ENCODE measurements at regions not wholly inside any gene's neighbourhood (a gene's known extent, or its start where the extent isn't known, plus 50 kb on each side); places are given as distances from the start of the nearest gene placed in this dataset.

DNA sequence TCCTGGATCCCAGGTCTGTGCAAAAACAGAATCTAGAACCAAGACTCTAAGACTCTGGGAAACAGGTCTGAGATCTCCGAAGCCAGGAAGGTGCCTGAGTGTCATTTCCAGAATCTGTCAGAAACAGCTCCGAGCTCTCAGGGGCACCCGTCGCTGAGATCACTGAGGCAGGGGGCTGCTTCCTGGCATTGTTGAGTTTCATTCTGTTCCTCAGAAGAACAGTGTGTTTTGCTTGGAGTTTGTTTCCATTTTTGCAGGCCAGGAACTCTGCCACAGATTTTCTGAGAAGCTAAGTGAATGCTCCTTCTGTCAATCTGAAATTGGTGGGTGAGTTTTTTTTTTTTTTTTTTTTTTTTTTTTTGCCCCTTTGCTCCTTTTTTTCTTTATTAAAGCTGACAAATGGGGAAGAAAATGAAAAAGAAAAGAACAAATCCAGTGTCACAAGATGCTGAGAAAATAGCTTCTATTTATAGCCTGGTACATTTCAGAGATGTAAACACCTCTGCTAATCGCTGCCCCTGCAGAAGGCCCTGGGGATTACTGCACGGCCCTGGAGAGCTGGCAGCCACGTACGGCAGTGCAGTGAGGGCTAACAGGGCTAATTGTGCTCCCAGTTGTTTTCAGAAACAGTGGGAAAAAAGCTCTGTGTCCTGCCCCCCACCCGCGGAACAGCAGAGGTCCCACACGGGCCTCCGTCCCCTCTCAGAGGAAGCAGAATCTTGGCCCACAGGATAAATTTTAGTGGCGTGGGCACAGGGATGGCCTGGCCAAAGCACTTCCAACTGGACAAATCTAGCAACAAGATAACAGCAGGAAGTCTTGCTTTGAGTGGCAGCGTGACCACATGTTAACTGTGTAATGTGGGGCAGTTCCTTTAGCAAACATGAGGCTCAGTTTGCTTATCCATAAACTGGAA lies 237.6 kb upstream of the IRS2 start:
- TF ChIP-seq TCF4 (CRISPR knock-in tag; IDR thresholded peaks at IDR 0.05; ENCODE audit: borderline replicate concordance) (no peak), ZFP3 (CRISPR knock-in tag; IDR thresholded peaks at IDR 0.05) (no peak), BACH2 (CRISPR knock-in tag; IDR thresholded peaks at IDR 0.05; ENCODE audit: borderline replicate concordance) (no peak), ARNTL (CRISPR knock-in tag; IDR thresholded peaks at IDR 0.05; ENCODE audit: borderline replicate concordance, low read depth) (no peak), RARB (CRISPR knock-in tag; IDR thresholded peaks at IDR 0.05) (no peak), GLIS3 (CRISPR knock-in tag; IDR thresholded peaks at IDR 0.05) (no peak), ZC3H10 (CRISPR knock-in tag; IDR thresholded peaks at IDR 0.05) (no peak), ZFP30 (CRISPR knock-in tag; IDR thresholded peaks at IDR 0.05) (no peak)
- TF ChIP-seq, protein P1, sequence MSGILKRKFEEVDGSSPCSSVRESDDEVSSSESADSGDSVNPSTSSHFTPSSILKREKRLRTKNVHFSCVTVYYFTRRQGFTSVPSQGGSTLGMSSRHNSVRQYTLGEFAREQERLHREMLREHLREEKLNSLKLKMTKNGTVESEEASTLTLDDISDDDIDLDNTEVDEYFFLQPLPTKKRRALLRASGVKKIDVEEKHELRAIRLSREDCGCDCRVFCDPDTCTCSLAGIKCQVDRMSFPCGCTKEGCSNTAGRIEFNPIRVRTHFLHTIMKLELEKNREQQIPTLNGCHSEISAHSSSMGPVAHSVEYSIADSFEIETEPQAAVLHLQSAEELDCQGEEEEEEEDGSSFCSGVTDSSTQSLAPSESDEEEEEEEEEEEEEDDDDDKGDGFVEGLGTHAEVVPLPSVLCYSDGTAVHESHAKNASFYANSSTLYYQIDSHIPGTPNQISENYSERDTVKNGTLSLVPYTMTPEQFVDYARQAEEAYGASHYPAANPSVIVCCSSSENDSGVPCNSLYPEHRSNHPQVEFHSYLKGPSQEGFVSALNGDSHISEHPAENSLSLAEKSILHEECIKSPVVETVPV (CRISPR knock-in tag; IDR thresholded peaks at IDR 0.05): no peak
- TF ChIP-seq, protein P2, sequence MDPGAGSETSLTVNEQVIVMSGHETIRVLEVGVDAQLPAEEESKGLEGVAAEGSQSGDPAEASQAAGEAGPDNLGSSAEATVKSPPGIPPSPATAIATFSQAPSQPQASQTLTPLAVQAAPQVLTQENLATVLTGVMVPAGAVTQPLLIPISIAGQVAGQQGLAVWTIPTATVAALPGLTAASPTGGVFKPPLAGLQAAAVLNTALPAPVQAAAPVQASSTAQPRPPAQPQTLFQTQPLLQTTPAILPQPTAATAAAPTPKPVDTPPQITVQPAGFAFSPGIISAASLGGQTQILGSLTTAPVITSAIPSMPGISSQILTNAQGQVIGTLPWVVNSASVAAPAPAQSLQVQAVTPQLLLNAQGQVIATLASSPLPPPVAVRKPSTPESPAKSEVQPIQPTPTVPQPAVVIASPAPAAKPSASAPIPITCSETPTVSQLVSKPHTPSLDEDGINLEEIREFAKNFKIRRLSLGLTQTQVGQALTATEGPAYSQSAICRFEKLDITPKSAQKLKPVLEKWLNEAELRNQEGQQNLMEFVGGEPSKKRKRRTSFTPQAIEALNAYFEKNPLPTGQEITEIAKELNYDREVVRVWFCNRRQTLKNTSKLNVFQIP (CRISPR knock-in tag; IDR thresholded peaks at IDR 0.05; ENCODE audit: borderline replicate concordance, low read depth): no peak
- TF ChIP-seq, protein P3, sequence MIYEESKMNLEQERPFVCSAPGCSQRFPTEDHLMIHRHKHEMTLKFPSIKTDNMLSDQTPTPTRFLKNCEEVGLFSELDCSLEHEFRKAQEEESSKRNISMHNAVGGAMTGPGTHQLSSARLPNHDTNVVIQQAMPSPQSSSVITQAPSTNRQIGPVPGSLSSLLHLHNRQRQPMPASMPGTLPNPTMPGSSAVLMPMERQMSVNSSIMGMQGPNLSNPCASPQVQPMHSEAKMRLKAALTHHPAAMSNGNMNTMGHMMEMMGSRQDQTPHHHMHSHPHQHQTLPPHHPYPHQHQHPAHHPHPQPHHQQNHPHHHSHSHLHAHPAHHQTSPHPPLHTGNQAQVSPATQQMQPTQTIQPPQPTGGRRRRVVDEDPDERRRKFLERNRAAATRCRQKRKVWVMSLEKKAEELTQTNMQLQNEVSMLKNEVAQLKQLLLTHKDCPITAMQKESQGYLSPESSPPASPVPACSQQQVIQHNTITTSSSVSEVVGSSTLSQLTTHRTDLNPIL (CRISPR knock-in tag; IDR thresholded peaks at IDR 0.05; ENCODE audit: low read depth): no peak
- TF ChIP-seq, protein P4, sequence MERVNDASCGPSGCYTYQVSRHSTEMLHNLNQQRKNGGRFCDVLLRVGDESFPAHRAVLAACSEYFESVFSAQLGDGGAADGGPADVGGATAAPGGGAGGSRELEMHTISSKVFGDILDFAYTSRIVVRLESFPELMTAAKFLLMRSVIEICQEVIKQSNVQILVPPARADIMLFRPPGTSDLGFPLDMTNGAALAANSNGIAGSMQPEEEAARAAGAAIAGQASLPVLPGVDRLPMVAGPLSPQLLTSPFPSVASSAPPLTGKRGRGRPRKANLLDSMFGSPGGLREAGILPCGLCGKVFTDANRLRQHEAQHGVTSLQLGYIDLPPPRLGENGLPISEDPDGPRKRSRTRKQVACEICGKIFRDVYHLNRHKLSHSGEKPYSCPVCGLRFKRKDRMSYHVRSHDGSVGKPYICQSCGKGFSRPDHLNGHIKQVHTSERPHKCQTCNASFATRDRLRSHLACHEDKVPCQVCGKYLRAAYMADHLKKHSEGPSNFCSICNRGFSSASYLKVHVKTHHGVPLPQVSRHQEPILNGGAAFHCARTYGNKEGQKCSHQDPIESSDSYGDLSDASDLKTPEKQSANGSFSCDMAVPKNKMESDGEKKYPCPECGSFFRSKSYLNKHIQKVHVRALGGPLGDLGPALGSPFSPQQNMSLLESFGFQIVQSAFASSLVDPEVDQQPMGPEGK (CRISPR knock-in tag; IDR thresholded peaks at IDR 0.05; ENCODE audit: borderline replicate concordance): no peak
